PC-3 (cell line): ENCODE measurements at regions not wholly inside any gene's neighbourhood (a gene's known extent, or its start where the extent isn't known, plus 50 kb on each side); places are given as distances from the start of the nearest gene placed in this dataset.

Source experiments
- ATAC-seq: fragments of 200-7000 bp; cut with Tn5 transposase; 2 replicates; pipeline ENCODE4 v1.9.1; 2020; ENCODE audit warnings: mild to moderate bottlenecking, moderate library complexity
- BruUV-seq: library from RNA; stranded (reverse); fragments of 400-500 nt; replicated peaks from 2 replicates; lab custom pipeline; 2021; lab: Mats Ljungman, UMichigan
- CTCF ChIA-PET: fragments of 300-600 bp; sonication (Branson Sonifier 250); formaldehyde crosslinking; loops from one replicate; lab custom pipeline; 2022; ENCODE audit warnings: antibody characterized with exemption; lab: Charles Lee
- POLR2A ChIA-PET: fragments of 300-600 bp; sonication (Branson Sonifier 250); formaldehyde crosslinking; loops from one replicate; lab custom pipeline; 2022; ENCODE audit warnings: antibody characterized with exemption; ENCODE audit not compliant: unreplicated experiment; lab: Charles Lee
- DNase-seq: peaks from one replicate; pipeline ENCODE4 v3.0.0-alpha.2; 2015
- H2AFZ ChIP-seq: fragments of 300-600 bp; sonication (generic); 2 replicates; pipeline ENCODE4 v1.6.0; 2016; ENCODE audit warnings: antibody characterized with exemption, low read length
- H3F3A ChIP-seq: fragments of 300-600 bp; sonication (generic); one replicate; pipeline ENCODE4 v1.6.0; 2017; ENCODE audit warnings: antibody characterized with exemption, low read length, control low read depth, mild to moderate bottlenecking; ENCODE audit not compliant: unreplicated experiment
- H3K27ac ChIP-seq: fragments of 300-600 bp; sonication (generic); 2 replicates; pipeline ENCODE4 v1.5.1; 2016; ENCODE audit warnings: mild to moderate bottlenecking, low read length
- H3K27me3 ChIP-seq: fragments of 300-600 bp; sonication (generic); 2 replicates; pipeline ENCODE4 v1.6.1; 2016; ENCODE audit warnings: low read length, mixed read lengths
- H3K36me3 ChIP-seq: fragments of 300-600 bp; sonication (generic); 2 replicates; pipeline ENCODE4 v1.6.1; 2016; ENCODE audit warnings: low read depth, mixed run types, low read length, mixed read lengths
- H3K4me1 ChIP-seq: fragments of 300-600 bp; sonication (generic); 2 replicates; pipeline ENCODE4 v1.5.1; 2016; ENCODE audit warnings: low read length; ENCODE audit not compliant: insufficient read depth
- H3K4me2 ChIP-seq: fragments of 300-600 bp; sonication (generic); 2 replicates; pipeline ENCODE4 v1.6.0; 2016; ENCODE audit warnings: low read length
- H3K4me3 ChIP-seq: fragments of 300-600 bp; sonication (generic); 2 replicates; pipeline ENCODE4 v1.5.1; 2016; ENCODE audit warnings: mild to moderate bottlenecking, low read length, mixed read lengths
- H3K79me2 ChIP-seq: fragments of 300-600 bp; sonication (generic); 2 replicates; pipeline ENCODE4 v1.6.1; 2017; ENCODE audit warnings: low read length, mixed read lengths
- H3K9ac ChIP-seq: fragments of 300-600 bp; sonication (generic); 2 replicates; pipeline ENCODE4 v1.6.0; 2016; ENCODE audit warnings: mild to moderate bottlenecking, low read length
- H3K9me2 ChIP-seq: fragments of 300-600 bp; sonication (generic); replicated peaks from 2 replicates; pipeline ENCODE4 v1.6.1; 2016; ENCODE audit warnings: mixed run types, low read length, mixed read lengths
- H3K9me3 ChIP-seq: fragments of 300-600 bp; sonication (generic); 2 replicates; pipeline ENCODE4 v1.6.1; 2016; ENCODE audit warnings: low read length, mixed read lengths
- H4K20me1 ChIP-seq: fragments of 300-600 bp; sonication (generic); 2 replicates; pipeline ENCODE4 v1.6.1; 2016; ENCODE audit warnings: low read length, mixed read lengths
- CTCF ChIP-seq: fragments of 300-600 bp; sonication (generic); conservative IDR thresholded peaks from 2 replicates; pipeline ENCODE4 v1.5.1; 2017; ENCODE audit warnings: antibody characterized with exemption, low read depth, mild to moderate bottlenecking, low read length
- EZH2 ChIP-seq: fragments of 300-600 bp; sonication (generic); IDR thresholded peaks from one replicate; pipeline ENCODE4 v1.6.1; 2017; ENCODE audit warnings: antibody characterized with exemption, mild to moderate bottlenecking, low read length; ENCODE audit not compliant: unreplicated experiment
- EZH2phosphoT487 ChIP-seq: fragments of 300-600 bp; sonication (generic); IDR thresholded peaks from 2 replicates; pipeline ENCODE4 v1.6.1; 2018; ENCODE audit warnings: mild to moderate bottlenecking, antibody characterized with exemption, low read length, borderline replicate concordance
- intact Hi-C: fragments of 100-400 bp; cut with micrococcal nuclease; formaldehyde crosslinking; loops from 2 replicates; pipeline ENCODE4 v1.9.0; 2023

GRCh38 chr13:34815526-34815925 lies 126.5 kb upstream of the NBEA start:
- Histone ChIP-seq H3K4me1 (no peaks in the 10 kb centered on the region), H2AFZ (no peak overlapping the region), H4K20me1 (no peaks in the 10 kb centered on the region), H3K4me2 (no peak overlapping the region), H3K36me3 (no peaks in the 10 kb centered on the region), H3K9me3 (peaks cover 10% of the 10 kb centered on the region; the same call in 1 of the 2 replicates), H3K27me3 (no peaks in the 10 kb centered on the region), H3K27ac (no peak overlapping the region), H3K79me2 (no peaks in the 10 kb centered on the region), H3K9me2 (no peaks in the 10 kb centered on the region), H3F3A (no peaks in the 10 kb centered on the region), H3K4me3 (no peak overlapping the region), H3K9ac (no peak overlapping the region)
- no peak for TF ChIP-seq CTCF
- no peak for TF ChIP-seq EZH2phosphoT487
- TF ChIP-seq EZH2 = no peak
- DNase-seq (no peak), ATAC-seq (no peak)
- POLR2A ChIA-PET = no interaction called here
- intact Hi-C loops = no loop called here
- CTCF ChIA-PET = no interaction called here
- BruUV-seq = no TSS peak

- DNase-seq (no peak), ATAC-seq (no peak)
- Histone ChIP-seq H3K79me2 (no peaks in the 10 kb centered on the region), H3K27ac (no peak overlapping the region), H3K9me3 (peaks cover 10% of the 10 kb centered on the region; the same call in 1 of the 2 replicates), H3K9ac (no peak overlapping the region), H3F3A (no peaks in the 10 kb centered on the region), H3K36me3 (no peaks in the 10 kb centered on the region), H3K9me2 (no peaks in the 10 kb centered on the region), H3K4me2 (no peak overlapping the region), H3K27me3 (no peaks in the 10 kb centered on the region), H3K4me3 (no peak overlapping the region), H2AFZ (no peak overlapping the region), H3K4me1 (no peaks in the 10 kb centered on the region), H4K20me1 (no peaks in the 10 kb centered on the region)
- no TSS peak for BruUV-seq
- ChIA-PET POLR2A (no interaction called here), CTCF (no interaction called here)
- TF ChIP-seq CTCF = no peak
- TF ChIP-seq EZH2 = no peak
- TF ChIP-seq EZH2phosphoT487 = no peak
- intact Hi-C loops = no loop called here
Measured at GRCh38 chr13:34816245-34816884, 125.7 kb upstream of the NBEA start.

- H4K20me1 ChIP-seq = no peaks in the 10 kb centered on the region
- no TSS peak for BruUV-seq
- H3K9me2 ChIP-seq = no peaks in the 10 kb centered on the region
- no peak overlapping the region for H2AFZ ChIP-seq
- POLR2A ChIA-PET = no interaction called here
- no peak for ATAC-seq
- no peaks in the 10 kb centered on the region for H3K36me3 ChIP-seq
- TF ChIP-seq CTCF = no peak
- no peak for TF ChIP-seq EZH2
- TF ChIP-seq EZH2phosphoT487 = no peak
- no peaks in the 10 kb centered on the region for H3F3A ChIP-seq
- H3K4me2 ChIP-seq = no peak overlapping the region
- H3K79me2 ChIP-seq = no peaks in the 10 kb centered on the region
- H3K9me3 ChIP-seq = peaks cover 6% of the 10 kb centered on the region; the same call in 1 of the 2 replicates
- intact Hi-C loops = no loop called here
- DNase-seq = no peak
- no peak overlapping the region for H3K9ac ChIP-seq
- CTCF ChIA-PET = no interaction called here
- no peak overlapping the region for H3K27ac ChIP-seq
- H3K4me3 ChIP-seq = no peak overlapping the region
- no peaks in the 10 kb centered on the region for H3K27me3 ChIP-seq
- no peaks in the 10 kb centered on the region for H3K4me1 ChIP-seq
Measured at GRCh38 chr13:34816908-34817665, 125.0 kb upstream of the NBEA start.
